Adrenal gland (tissue), 9 donors: ENCODE measurements at regions not wholly inside any gene's neighbourhood (a gene's known extent, or its start where the extent isn't known, plus 50 kb on each side); places are given as distances from the start of the nearest gene placed in this dataset.

Source experiments
- DNase-seq, 7 donors: peaks; one replicate each; pipeline ENCODE4 v3.0.0-alpha.2; 2019 to 2020
- H3K27ac ChIP-seq, 5 donors: fragments of 200-600 bp; sonication (generic) in 4 of 5; 1 replicate in 3 of 5; 2 replicates in 2 of 5; pipeline versions ENCODE4 v1.5.1 to v1.8.0; 2016 to 2020; ENCODE audit warnings: mild to moderate bottlenecking in 1 of 5
- H3K27me3 ChIP-seq: fragments of 200-600 bp; 2 replicates; pipeline ENCODE4 v1.8.0; 2021
- H3K36me3 ChIP-seq, 2 donors: fragments of 200-600 bp; replicated peaks in 1 of 2; 1 replicate in 1 of 2; 2 replicates in 1 of 2; pipeline versions ENCODE4 v1.5.1 to v1.8.0; 2018 to 2022
- H3K4me1 ChIP-seq, 2 donors: fragments of 200-600 bp; replicated peaks in 1 of 2; 1 replicate in 1 of 2; 2 replicates in 1 of 2; pipeline versions ENCODE4 v1.5.1 to v1.8.0; 2018 to 2021
- H3K4me3 ChIP-seq, 4 donors: fragments of 200-600 bp; sonication (generic) in 3 of 4; one replicate each; pipeline ENCODE4 v1.5.1; 2016 to 2018
- H3K9me3 ChIP-seq, 3 donors: fragments of 200-600 bp; sonication (generic) in 1 of 3; replicated peaks in 1 of 3; 1 replicate in 2 of 3; 2 replicates in 1 of 3; pipeline versions ENCODE4 v1.5.1 to v1.8.0; 2016 to 2021
- POLR2A ChIP-seq, 2 donors: fragments of 450-650 bp; IDR thresholded peaks; one replicate each; pipeline ENCODE4 v1.6.1; 2017; ENCODE audit warnings: antibody characterized with exemption in 2 of 2, mild to moderate bottlenecking in 2 of 2, moderate library complexity in 1 of 2
- WGBS, 4 donors: extraction: QIAGEN DNeasy Blood & Tissue Kit in 2 of 4; methylation state at CpG; one replicate each; pipeline versions ENCODE4 v1.1.5 to v1.1.7; 2013 to 2017; 5-methylcytosine and 5-hydroxymethylcytosine counted together
- intact Hi-C, 2 donors: fragments of 100-400 bp; cut with DNase I; formaldehyde crosslinking; loops; one replicate each; pipeline versions ENCODE4 v1.14.1 to v1.15.0; 2022 to 2023
- TF ChIP-seq, protein P1 (sequence below), 6 experiments: fragments of 450-650 bp in 4 of 6; fragments of 200-600 bp in 2 of 6; sonication (generic) in 1 of 6; IDR thresholded peaks; 1 replicate in 5 of 6; 2 replicates in 1 of 6; pipeline versions ENCODE4 v1.5.1 to v1.8.0; 2016 to 2021; ENCODE audit warnings: antibody characterized with exemption in 6 of 6, mild to moderate bottlenecking in 2 of 6, moderate library complexity in 1 of 6
- donor health status: healthy with polysubstance abuse.
- donor health status: Bipolar disorder and iron deficiency.
- donor health status: DM: yes; HTN: yes; CAD: no.
- donor health status: DM: no; HTN: no; CAD: no.
- donor health status: DM: no; HTN: no; CAD: no.

DNA sequence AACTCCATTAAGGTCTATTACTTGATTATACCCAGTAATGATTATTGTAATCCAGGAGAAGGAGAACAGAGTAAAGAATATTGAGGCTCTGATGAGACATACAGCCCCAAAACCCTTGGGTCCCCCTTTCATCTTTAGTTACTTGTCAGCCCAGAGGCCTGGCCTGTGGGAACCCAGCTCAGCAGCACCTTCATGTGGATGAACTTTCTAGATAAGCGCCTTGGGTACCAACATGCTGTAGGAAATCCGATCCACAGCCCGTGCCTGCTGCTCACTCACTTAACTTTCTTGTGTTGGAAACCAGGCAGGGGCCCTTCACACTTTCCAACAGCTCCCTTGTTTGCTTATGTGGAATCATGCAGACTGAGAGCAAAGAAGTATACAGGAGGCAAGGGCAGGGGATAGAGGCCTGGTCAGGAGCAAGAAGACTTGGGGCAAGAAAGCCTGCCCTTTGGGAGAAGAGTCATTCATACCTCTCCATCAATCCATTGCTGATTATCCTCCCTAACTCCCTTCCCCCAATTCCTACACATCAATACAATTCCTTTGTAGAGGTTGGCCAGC is 64.0 kb upstream of the SOX9 start:
- DNase-seq, result no peak
- H3K9me3 ChIP-seq, result no peaks in the 10 kb centered on the region

DNA sequence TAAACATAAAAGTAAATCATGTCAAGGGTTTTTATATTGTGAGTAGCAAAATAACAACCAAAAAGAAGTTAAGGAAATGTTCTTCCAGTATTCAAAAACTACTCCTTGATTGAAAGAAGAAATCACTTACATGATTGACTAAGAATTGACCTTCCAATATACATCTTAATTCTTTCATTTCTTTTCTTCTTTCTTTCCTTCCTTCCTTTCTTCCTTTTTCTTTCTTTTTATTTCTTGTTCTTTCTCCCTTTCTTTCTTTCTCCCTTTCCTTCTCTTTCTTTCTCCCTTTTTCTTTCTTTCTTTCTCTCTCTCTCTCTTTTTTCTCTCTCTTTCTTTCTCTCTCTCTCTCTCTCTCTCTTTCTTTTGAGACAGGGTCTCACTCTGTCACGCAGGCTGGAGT is 60.7 kb upstream of the SOX9 start:
- no peak for TF ChIP-seq POLR2A (IDR thresholded peaks at IDR 0.05)
- TF ChIP-seq, protein P1, sequence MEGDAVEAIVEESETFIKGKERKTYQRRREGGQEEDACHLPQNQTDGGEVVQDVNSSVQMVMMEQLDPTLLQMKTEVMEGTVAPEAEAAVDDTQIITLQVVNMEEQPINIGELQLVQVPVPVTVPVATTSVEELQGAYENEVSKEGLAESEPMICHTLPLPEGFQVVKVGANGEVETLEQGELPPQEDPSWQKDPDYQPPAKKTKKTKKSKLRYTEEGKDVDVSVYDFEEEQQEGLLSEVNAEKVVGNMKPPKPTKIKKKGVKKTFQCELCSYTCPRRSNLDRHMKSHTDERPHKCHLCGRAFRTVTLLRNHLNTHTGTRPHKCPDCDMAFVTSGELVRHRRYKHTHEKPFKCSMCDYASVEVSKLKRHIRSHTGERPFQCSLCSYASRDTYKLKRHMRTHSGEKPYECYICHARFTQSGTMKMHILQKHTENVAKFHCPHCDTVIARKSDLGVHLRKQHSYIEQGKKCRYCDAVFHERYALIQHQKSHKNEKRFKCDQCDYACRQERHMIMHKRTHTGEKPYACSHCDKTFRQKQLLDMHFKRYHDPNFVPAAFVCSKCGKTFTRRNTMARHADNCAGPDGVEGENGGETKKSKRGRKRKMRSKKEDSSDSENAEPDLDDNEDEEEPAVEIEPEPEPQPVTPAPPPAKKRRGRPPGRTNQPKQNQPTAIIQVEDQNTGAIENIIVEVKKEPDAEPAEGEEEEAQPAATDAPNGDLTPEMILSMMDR (IDR thresholded peaks at IDR 0.05), result no peak
- intact Hi-C loops, result no loop called here
- Histone ChIP-seq H3K36me3 (no peaks in the 10 kb centered on the region), H3K4me3 (no peak overlapping the region), H3K4me1 (no peaks in the 10 kb centered on the region), H3K27me3 (no peaks in the 10 kb centered on the region), H3K9me3 (no peaks in the 10 kb centered on the region), H3K27ac (no peak overlapping the region)
- WGBS, 4 donors, result 60 to 87% (median 72%) methylated on average over 1 of the region's 1 CpG
- no peak for DNase-seq

More for the DNA sequence above, 64.0 kb upstream of the SOX9 start:
- no peaks in the 10 kb centered on the region for H3K4me1 ChIP-seq
- 45 to 79% (median 60%) methylated on average over 3 of the region's 3 CpGs for WGBS, 4 donors
- TF ChIP-seq, protein P1 (IDR thresholded peaks at IDR 0.05), result no peak
- no peak for TF ChIP-seq POLR2A (IDR thresholded peaks at IDR 0.05)
- H3K36me3 ChIP-seq, result no peaks in the 10 kb centered on the region
- no peak overlapping the region for H3K4me3 ChIP-seq
- no peak overlapping the region for H3K27ac ChIP-seq
- no peaks in the 10 kb centered on the region for H3K27me3 ChIP-seq
- intact Hi-C loops, result no loop called here

DNA sequence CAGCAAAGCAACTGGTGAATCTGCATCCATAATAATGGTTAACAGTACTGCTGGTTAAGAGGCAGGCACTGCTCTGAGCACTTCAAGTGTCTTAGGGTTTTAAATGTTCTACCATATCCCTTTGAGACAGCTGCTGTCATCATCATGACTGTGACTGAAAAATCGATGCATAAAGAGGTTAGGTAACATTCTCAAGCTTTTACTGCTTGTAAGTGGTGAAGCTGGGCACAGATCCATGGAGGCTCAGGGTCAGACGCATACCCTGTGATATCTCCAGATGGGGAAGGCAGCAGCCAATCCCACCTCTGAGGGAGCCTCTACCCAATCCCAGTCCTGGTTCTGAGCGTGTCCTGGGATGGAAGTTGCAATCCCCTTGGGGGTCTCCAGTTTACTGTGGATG is 57.6 kb upstream of the SOX9 start:
- 70 to 77% (median 72%) methylated on average over 2 to 3 of the region's 3 CpGs for WGBS, 4 donors

DNA sequence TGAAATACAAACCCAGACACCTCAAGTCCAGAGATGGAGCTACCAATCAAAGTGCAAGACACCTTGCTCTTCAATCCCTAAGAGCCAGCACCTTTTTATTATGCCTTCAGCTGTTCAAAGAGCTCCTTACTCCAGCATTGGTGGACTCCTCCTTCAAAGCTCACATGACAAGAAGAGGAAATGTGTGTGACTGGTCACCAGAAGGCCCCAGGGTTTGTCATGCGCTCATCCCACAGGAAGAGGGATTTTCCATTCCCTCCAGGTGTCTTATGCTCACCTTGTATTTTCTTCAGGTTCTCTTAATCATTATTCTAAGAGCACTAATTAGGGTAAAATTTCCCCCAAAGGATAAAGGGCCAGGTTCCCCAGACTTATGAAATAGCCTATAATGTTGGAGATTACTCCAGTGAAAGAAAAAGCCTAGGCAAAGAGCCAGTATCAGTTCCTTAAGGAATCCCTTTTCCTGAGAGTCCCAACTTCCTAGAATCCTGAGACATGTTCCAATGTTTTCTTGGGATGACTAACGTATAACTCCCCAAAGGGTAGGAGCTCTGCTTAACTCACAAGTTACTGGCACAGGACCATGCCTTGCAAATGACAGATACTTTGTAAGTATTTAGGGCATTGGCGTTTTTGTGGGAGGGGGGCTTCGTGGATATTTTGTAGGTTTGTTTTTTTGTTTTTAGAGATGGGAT is 56.9 kb upstream of the SOX9 start:
- H3K4me1 ChIP-seq, result no peaks in the 10 kb centered on the region
- no peak overlapping the region for H3K27ac ChIP-seq
- intact Hi-C loops, result no loop called here
- no peak for DNase-seq
- H3K9me3 ChIP-seq, result no peaks in the 10 kb centered on the region
- 70 to 80% (median 73%) methylated on average over 4 of the region's 4 CpGs for WGBS, 4 donors
- no peak for TF ChIP-seq POLR2A (IDR thresholded peaks at IDR 0.05)
- TF ChIP-seq, protein P1 (IDR thresholded peaks at IDR 0.05), result no peak
- H3K36me3 ChIP-seq, result no peaks in the 10 kb centered on the region
- no peak overlapping the region for H3K4me3 ChIP-seq
- no peaks in the 10 kb centered on the region for H3K27me3 ChIP-seq

More for the DNA sequence above, 57.6 kb upstream of the SOX9 start:
- Histone ChIP-seq H3K4me3 (no peak overlapping the region), H3K27me3 (no peaks in the 10 kb centered on the region), H3K27ac (no peak overlapping the region), H3K36me3 (no peaks in the 10 kb centered on the region), H3K9me3 (no peaks in the 10 kb centered on the region), H3K4me1 (no peaks in the 10 kb centered on the region)
- DNase-seq, result no peak
- intact Hi-C loops, result no loop called here
- TF ChIP-seq POLR2A (IDR thresholded peaks at IDR 0.05), result no peak
- TF ChIP-seq, protein P1 (IDR thresholded peaks at IDR 0.05), result no peak
